Gastroesophageal sphincter (tissue), 3 donors: ENCODE measurements at regions not wholly inside any gene's neighbourhood (a gene's known extent, or its start where the extent isn't known, plus 50 kb on each side); places are given as distances from the start of the nearest gene placed in this dataset.

Experiments used
- CTCF ChIP-seq, 4 experiments: fragments of 200-600 bp in 2 of 4; fragments of 450-650 bp in 2 of 4; sonication (generic) in 1 of 4; IDR thresholded peaks; one replicate each; pipeline ENCODE4 v1.5.1; 2017 to 2019; ENCODE audit warnings: antibody characterized with exemption in 4 of 4, mild to moderate bottlenecking in 2 of 4, moderate library complexity in 2 of 4
- EP300 ChIP-seq: sonication (generic); formaldehyde crosslinking; IDR thresholded peaks from one replicate; pipeline ENCODE4 v1.6.1; 2017; ENCODE audit warnings: antibody characterized with exemption, mild to moderate bottlenecking
- POLR2A ChIP-seq, 2 donors: fragments of 450-650 bp; IDR thresholded peaks; one replicate each; pipeline ENCODE4 v1.6.1; 2017; ENCODE audit warnings: antibody characterized with exemption in 2 of 2, mild to moderate bottlenecking in 2 of 2, moderate library complexity in 1 of 2

GRCh38 chr17:53093391-53093790 lies 729.3 kb upstream of the KIF2B start:
- TF ChIP-seq CTCF (IDR thresholded peaks at IDR 0.05) (no peak), POLR2A (IDR thresholded peaks at IDR 0.05) (no peak), EP300 (no peak)
